ENCODE measurements at regions not wholly inside any gene's neighbourhood (a gene's known extent, or its start where the extent isn't known, plus 50 kb on each side); places are given as distances from the start of the nearest gene placed in this dataset.

DNA sequence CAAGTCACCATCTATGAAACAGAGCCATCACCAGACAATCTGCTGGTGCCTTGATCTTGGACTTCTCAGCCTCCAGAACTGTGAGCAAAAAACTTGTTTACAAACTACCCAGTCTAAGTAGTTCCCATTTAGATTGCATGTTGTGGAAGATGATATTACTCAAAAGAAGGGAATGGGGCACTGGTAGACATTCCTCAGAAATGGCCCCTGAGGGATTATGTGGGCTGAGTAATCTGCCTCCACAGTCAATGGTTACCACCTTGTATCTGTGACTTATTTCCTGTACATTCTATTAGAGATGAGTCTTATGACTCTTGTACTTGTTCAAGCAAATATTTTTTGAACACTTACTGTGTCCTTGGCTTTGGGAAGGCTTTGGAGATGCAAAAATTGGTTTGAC, 160.4 kb downstream of the NUP35 start:
- peak; percentile 99 for DNase-seq (ENCODE audit: low read depth)

- DNase-seq (ENCODE audit: low read depth): peak; percentile 72
Observed at GRCh38 chr2:183291436-183291835, 167.2 kb downstream of the NUP35 start.

DNA sequence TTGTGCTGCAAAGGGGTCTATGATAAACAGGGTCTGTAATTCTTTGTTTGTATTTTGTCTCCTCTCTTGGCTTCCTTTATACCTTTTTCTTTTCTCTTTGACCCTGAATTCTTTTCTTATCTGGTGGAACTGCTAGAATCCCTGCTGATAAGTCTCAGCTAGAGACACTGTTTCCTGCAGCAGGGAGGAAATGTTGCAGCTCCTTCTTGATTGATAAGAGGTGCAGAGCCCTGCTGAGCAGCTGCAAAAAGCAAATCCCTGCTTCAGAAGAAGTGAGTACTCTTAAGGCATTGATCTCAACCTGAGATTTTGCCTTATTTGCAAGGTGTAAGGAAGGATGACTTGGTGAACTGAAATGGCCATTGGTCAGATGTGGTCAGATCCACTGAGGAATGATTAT, 167.8 kb downstream of the NUP35 start:
- no peak for DNase-seq (ENCODE audit: low read depth)

DNA sequence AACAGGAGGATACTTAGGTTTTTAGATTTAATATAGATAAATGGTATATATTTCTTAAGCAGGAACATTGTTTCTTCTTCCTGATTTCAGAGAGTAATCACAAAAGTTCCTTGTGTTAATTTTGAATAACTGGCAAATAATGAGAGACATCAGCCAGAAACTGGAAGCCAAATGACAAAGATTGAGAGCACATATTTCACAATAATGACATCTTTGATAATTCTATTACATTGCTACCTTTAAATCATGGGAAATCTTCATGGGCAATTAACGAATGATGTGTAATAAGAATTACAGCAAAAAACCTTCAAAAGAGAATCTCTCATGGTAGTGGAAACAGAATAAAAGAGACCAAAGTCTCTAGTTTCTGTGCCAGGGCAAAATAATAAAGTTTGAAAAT, 215.1 kb downstream of the NUP35 start:
- DNase-seq (ENCODE audit: low read depth): no peak

- DNase-seq (ENCODE audit: low read depth): no peak
Observed at GRCh38 chr2:183341057-183341456, 216.8 kb downstream of the NUP35 start.

- no peak for DNase-seq (ENCODE audit: low read depth)
Observed at GRCh38 chr2:183347969-183348368, 223.7 kb downstream of the NUP35 start.

DNA sequence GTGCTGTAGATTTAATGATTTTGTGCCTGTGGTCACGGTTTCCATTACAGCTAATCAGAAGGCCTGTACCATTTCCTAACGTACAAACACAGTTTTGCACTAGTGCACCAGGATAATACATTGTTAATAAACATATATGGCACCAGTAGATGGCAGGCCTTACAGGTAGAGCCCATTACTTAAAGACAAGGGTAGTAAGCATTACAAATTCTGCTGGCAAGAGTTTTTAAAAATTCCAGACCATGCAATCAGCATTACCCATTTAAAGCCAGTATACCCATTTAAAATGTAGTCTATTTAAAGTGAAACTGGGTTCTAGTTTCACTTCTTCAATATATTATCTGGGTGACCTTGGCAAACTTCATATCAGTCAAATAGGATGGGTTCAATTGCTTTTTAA, 224.2 kb downstream of the NUP35 start:
- peak; percentile 12 for DNase-seq (ENCODE audit: low read depth)

- no peak for DNase-seq (ENCODE audit: low read depth)
Observed at GRCh38 chr2:183349091-183349490, 224.8 kb downstream of the NUP35 start.

- peak; percentile 31 for DNase-seq (ENCODE audit: low read depth)
Observed at GRCh38 chr2:183359867-183360266, 235.6 kb downstream of the NUP35 start.

GRCh38 chr2:183371545-183371944, 247.3 kb downstream of the NUP35 start:
- DNase-seq (ENCODE audit: low read depth): peak; percentile 17

- peak; percentile 7 for DNase-seq (ENCODE audit: low read depth)
Observed at GRCh38 chr2:183375821-183376220, 251.6 kb downstream of the NUP35 start.

GRCh38 chr2:183383854-183384253, 259.6 kb downstream of the NUP35 start:
- no peak for DNase-seq (ENCODE audit: low read depth)

DNA sequence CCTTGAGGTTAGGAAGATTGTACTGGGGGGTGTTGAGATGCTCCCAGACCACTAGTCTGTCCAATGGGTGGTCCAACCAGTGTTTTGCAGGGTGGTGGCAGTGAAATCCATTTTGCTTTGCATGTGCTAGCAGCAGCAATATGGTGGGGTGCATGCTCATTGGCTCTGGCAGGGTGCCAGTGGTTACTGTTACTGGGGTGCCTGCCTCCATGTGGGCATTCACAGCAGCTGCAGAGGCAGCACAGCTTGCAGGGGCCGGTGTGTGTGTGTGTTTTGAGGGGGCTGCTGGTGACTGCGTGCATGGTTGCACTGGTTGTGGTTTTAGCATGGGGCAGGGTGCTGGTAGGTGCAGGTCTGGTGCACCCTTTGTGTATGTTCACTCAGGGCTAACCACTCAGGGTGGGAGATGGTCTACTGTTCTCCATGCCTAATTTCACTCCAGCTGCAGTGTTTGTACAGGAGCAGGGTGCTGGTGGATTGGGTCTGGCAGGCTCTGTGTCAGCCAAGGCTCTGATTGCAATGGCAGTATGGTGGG, 265.4 kb downstream of the NUP35 start:
- DNase-seq (ENCODE audit: low read depth): no peak

GRCh38 chr2:183390109-183390508, 265.9 kb downstream of the NUP35 start:
- DNase-seq (ENCODE audit: low read depth): no peak

DNA sequence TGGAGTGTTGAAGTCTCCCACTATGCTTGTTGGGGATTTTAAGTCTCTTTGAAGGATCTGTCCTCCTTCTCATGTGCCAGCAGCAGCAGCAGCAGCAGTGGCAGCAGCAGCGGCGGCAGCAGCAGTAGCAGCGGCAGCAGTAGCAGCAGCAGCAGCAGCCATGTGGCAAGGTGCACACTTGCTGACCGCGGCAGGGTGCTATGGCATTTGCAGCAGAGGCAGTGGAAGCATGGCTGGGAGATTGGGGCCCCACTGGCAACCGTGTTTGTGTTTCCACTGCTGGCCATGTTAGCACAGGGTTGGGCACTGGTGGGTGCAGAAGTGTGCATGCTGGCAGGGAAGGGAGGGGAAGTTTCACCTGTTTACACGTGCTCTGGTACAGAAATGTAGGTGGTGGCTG, 280.1 kb downstream of the NUP35 start:
- DNase-seq (ENCODE audit: low read depth): no peak

- no peak for DNase-seq (ENCODE audit: low read depth)
Observed at GRCh38 chr2:183408562-183408961, 284.3 kb downstream of the NUP35 start.

GRCh38 chr2:183409662-183410061, 285.4 kb downstream of the NUP35 start:
- DNase-seq (ENCODE audit: low read depth): no peak

DNA sequence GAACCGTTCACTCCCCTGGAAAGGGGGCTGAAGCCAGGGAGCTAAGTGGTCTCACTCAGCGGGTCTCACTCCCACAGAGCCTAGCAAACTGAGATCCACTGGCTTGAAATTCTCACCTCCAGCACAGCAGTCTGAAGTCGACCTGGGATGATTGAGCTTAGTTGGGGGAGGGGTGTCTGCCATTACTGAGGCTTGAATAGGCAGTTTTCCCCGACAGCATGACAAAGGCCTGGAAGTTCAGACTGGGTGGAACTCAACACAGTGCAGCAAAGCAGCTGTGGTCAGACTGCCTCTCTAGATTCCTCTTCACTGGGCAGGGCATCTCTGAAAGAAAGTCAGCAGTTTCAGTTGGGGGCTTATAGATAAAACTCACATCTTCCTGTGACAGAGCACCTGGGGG, 292.5 kb downstream of the NUP35 start:
- DNase-seq (ENCODE audit: low read depth): no peak

DNA sequence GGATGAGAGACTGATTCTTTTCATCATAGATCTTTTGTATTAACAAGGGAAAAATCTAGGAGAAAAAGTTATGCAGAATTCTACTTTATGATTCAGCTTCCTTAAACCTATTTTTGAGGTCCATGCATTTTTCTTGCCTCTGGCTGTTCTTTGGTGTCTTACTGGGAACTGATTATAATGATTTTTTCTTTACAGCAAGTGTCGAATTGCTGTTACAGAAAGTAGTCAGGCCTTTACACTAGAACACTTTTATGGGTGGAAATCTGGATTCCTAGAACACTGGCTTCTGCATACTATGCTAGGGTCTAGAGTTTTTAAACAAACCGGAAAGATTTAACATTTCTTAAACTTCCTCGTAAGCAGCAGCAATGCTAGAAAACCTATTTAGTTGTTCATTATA, 302.6 kb downstream of the NUP35 start:
- no peak for DNase-seq (ENCODE audit: low read depth)

GRCh38 chr2:183427558-183427957, 303.3 kb downstream of the NUP35 start:
- DNase-seq (ENCODE audit: low read depth): no peak

GRCh38 chr2:183428881-183429280, 304.6 kb downstream of the NUP35 start:
- DNase-seq (ENCODE audit: low read depth): no peak

DNA sequence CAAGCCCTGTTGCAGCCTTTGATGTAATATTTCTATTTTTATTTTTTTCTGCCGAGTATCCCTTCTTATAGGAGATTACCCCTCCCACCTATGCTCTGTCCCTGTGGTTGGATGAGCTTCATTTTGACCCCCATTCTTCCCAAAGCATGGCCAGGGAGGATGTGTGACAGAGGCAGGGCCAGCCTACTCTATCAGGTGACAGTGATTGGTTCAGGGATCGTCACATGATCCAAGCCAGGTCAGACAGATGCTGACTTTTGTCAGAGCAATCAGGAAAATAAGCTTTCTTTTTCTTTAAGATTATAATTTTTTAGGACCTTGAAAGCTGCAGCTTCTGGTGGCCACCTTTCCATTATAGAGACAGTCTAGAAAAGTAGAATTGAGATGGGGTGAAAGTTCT, 314.3 kb downstream of the NUP35 start:
- no peak for DNase-seq (ENCODE audit: low read depth)

DNA sequence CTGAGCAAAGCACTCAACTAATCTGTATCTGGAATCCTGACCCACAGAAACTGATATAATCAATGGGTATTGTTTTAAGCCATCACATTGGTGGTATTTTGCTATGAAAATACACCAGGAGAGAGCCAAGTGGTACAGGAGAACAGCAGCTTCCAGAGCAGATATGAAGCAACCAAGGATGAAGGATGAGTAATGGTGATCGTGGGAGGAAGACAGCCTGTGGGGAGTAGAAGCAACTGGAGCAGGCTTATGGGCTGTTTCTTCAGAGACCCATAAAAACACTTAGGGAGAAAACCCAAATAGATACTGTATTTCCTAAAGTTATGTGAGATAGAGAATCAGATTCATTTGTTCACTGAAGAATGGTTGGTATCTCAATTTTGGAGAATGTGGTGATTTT, 330.8 kb downstream of the NUP35 start:
- DNase-seq (ENCODE audit: low read depth): peak; percentile 48

DNA sequence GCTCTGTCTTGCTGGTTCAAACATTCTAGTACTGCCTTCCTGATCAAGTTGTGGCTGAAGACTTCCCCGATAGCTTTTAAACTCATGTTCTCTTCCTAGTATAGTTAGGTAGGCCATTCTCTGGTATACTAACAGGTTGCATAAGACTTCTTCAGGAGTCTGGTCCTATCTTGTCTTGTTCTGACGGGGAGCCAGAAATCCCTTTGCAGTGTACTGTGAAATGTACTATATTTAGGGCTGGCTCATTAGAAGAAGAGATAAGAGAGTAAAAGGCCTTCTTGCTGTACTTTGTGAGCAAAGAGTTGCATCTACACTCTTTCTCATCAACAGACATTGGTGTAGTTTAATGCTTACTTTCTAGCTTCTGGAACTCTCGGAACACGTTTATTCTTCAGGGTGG, 331.9 kb downstream of the NUP35 start:
- no peak for DNase-seq (ENCODE audit: low read depth)

- DNase-seq (ENCODE audit: low read depth): no peak
Observed at GRCh38 chr2:183458460-183458859, 334.2 kb downstream of the NUP35 start.

Measured in ELR (cell line).